ENCODE measurements at regions not wholly inside any gene's neighbourhood (a gene's known extent, or its start where the extent isn't known, plus 50 kb on each side); places are given as distances from the start of the nearest gene placed in this dataset.

DNA sequence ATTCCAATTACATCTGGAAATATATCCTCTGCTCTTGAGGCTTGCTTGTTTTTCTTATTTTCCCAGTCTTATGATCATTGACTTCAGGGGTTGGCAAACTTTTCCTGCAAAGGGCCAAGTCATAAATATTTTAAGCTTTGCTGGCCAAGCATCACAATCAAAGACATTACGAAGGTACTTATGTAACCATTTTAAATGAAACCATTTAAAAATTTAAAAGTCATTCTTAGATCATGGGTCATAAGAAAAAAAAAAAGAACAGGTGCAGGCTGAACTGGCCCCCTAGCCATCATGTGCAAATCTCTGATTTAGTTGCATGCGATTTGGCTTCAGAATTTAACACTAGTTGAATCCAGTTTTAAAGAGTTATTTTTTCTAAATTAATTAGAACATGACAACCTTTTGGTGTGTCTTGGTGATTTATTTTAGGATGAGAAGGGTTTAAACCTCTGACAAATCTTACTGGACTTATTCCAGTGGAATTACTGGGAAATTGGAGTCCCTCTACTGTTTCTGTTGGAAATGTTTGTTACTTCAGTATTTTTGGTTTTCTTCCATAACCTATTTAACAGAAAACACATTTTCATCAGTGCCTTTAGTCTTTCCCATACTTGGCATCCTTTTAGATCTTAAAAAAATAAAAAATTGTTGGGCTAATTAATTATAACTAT, 148.1 kb downstream of the NHLRC3 start:
- peak; percentile 10 for DNase-seq (ENCODE audit: low read depth)
- H3K4me3 ChIP-seq (ENCODE audit: low read depth, low read length) = no peak overlapping the region
- TF ChIP-seq, protein P1, sequence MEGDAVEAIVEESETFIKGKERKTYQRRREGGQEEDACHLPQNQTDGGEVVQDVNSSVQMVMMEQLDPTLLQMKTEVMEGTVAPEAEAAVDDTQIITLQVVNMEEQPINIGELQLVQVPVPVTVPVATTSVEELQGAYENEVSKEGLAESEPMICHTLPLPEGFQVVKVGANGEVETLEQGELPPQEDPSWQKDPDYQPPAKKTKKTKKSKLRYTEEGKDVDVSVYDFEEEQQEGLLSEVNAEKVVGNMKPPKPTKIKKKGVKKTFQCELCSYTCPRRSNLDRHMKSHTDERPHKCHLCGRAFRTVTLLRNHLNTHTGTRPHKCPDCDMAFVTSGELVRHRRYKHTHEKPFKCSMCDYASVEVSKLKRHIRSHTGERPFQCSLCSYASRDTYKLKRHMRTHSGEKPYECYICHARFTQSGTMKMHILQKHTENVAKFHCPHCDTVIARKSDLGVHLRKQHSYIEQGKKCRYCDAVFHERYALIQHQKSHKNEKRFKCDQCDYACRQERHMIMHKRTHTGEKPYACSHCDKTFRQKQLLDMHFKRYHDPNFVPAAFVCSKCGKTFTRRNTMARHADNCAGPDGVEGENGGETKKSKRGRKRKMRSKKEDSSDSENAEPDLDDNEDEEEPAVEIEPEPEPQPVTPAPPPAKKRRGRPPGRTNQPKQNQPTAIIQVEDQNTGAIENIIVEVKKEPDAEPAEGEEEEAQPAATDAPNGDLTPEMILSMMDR (IDR thresholded peaks at IDR 0.05; ENCODE audit: insufficient read depth, low read length) = no peak

DNA sequence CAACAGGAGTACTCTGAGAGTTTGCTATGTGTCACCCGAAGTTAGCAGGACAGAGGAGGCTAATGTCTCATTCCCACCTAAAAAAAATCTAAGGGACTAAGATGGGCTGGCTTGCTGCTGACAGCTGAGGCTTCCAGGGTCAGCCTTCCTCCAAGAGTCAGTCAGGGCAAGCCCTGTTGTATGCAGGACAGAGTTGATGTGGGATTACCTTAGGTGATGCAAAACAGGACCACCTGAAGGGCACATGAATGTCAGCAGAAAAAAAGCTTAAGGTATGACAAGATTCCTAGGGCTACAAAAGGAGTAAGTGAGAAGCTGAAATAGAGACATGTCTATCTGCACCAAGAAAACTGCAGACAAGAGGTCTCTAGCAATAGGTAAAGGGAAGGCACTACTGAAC, 151.5 kb downstream of the NHLRC3 start:
- TF ChIP-seq, protein P1 (IDR thresholded peaks at IDR 0.05; ENCODE audit: insufficient read depth, low read length) = no peak
- DNase-seq (ENCODE audit: low read depth) = no peak
- H3K4me3 ChIP-seq (ENCODE audit: low read depth, low read length) = no peak overlapping the region

GRCh38 chr13:39196965-39197646, 158.8 kb downstream of the NHLRC3 start:
- no peak for DNase-seq (ENCODE audit: low read depth)
- no peak overlapping the region for H3K4me3 ChIP-seq (ENCODE audit: low read depth, low read length)
- TF ChIP-seq, protein P1 (IDR thresholded peaks at IDR 0.05; ENCODE audit: insufficient read depth, low read length) = no peak

- H3K4me3 ChIP-seq (ENCODE audit: low read depth, low read length) = no peak overlapping the region
- TF ChIP-seq, protein P1 (IDR thresholded peaks at IDR 0.05; ENCODE audit: insufficient read depth, low read length) = no peak
- no peak for DNase-seq (ENCODE audit: low read depth)
Measured at GRCh38 chr13:39197647-39198007, 159.4 kb downstream of the NHLRC3 start.

GRCh38 chr13:39200249-39200910, 162.1 kb downstream of the NHLRC3 start:
- TF ChIP-seq, protein P1 (IDR thresholded peaks at IDR 0.05; ENCODE audit: insufficient read depth, low read length) = no peak
- no peak for DNase-seq (ENCODE audit: low read depth)

DNA sequence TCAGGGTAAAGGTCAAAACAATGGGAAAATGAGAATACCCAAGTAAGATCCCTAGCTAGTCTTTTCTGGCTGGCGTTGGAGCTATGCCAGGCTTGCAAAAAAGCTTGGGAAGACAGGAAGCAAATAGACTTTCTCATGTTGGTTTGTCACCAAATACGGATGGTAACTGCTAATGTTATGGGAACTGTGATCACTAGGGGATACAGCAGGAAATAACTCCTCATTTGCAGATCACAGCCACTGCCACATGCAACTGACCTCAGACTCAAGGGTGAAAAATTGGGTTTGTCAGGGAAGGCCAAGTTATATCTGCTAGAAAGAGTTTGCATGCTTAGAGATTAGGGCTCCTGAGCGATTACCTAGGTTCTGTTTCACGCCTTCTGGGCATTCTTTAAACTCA, 162.9 kb downstream of the NHLRC3 start:
- TF ChIP-seq, protein P1 (IDR thresholded peaks at IDR 0.05; ENCODE audit: insufficient read depth, low read length) = no peak
- DNase-seq (ENCODE audit: low read depth) = no peak
- H3K4me3 ChIP-seq (ENCODE audit: low read depth, low read length) = no peak overlapping the region

More at GRCh38 chr13:39200249-39200910, 162.1 kb downstream of the NHLRC3 start:
- H3K4me3 ChIP-seq (ENCODE audit: low read depth, low read length) = no peak overlapping the region

Measured in fibroblast of the aortic adventitia (primary cell).